ENCODE measurements at regions not wholly inside any gene's neighbourhood (a gene's known extent, or its start where the extent isn't known, plus 50 kb on each side); places are given as distances from the start of the nearest gene placed in this dataset.

GRCh38 chr1:70737125-70737524, 310.5 kb downstream of the PTGER3 start:
- Histone ChIP-seq H2BK20ac (ENCODE audit: low read depth, low read length, poor library complexity, severe bottlenecking) (no peak overlapping the region), H2BK5ac (ENCODE audit: insufficient read length, low read length) (no peak overlapping the region), H3K79me2 (ENCODE audit: insufficient read depth, low read length) (no peaks in the 10 kb centered on the region), H4K20me1 (ENCODE audit: control insufficient read depth, insufficient read depth, insufficient read length) (no peaks in the 10 kb centered on the region), H3K27me3 (ENCODE audit: insufficient read depth, low read length) (no peaks in the 10 kb centered on the region), H3K14ac (ENCODE audit: insufficient read depth, low read length) (no peak overlapping the region), H2AFZ (ENCODE audit: low read length) (no peak overlapping the region), H4K5ac (ENCODE audit: insufficient read length, low read depth, low read length) (no peak overlapping the region), H3K9ac (ENCODE audit: extremely low read depth, insufficient read length, low read length) (no peak overlapping the region), H3K9me3 (ENCODE audit: control insufficient read depth, low read depth, low read length) (no peaks in the 10 kb centered on the region), H3K79me1 (ENCODE audit: insufficient read depth, low read depth, low read length, poor library complexity, severe bottlenecking) (no peaks in the 10 kb centered on the region), H3K56ac (ENCODE audit: insufficient read length, low read depth, low read length) (no peak overlapping the region), H3K23ac (ENCODE audit: insufficient read length, low read depth, low read length) (no peak overlapping the region), H2BK12ac (ENCODE audit: insufficient read length, low read depth, low read length) (no peak overlapping the region), H4K91ac (ENCODE audit: insufficient read length, low read depth, low read length) (no peak overlapping the region), H3K27ac (ENCODE audit: insufficient read length, low read depth, low read length) (no peak overlapping the region), H3K18ac (ENCODE audit: insufficient read length, low read depth, low read length) (no peak overlapping the region), H2BK15ac (ENCODE audit: low read depth, low read length) (no peak overlapping the region), H2AK5ac (ENCODE audit: insufficient read length, low read length) (no peak overlapping the region), H3T11ph (ENCODE audit: low read length) (no peak overlapping the region), H3K4ac (ENCODE audit: low read depth, low read length) (no peak overlapping the region), H3K4me1 (ENCODE audit: insufficient read depth, low read length) (no peaks in the 10 kb centered on the region), H3K23me2 (ENCODE audit: insufficient read length, low read depth, low read length, poor library complexity, severe bottlenecking) (no peaks in the 10 kb centered on the region), H2BK120ac (ENCODE audit: low read depth, low read length, poor library complexity, severe bottlenecking) (no peak overlapping the region), H4K8ac (replicated peaks; ENCODE audit: insufficient read length, low read depth, low read length) (no peak overlapping the region), H3K4me2 (ENCODE audit: insufficient read depth, insufficient read length, low read length) (no peak overlapping the region)
- Mint-ChIP-seq H3K27me3 (ENCODE audit: low read depth) (no peaks in the 10 kb centered on the region), H3K4me3 (no peak overlapping the region), H3K4me1 (peaks cover 2% of the 10 kb centered on the region in 2 experiments; a peak in 1 of 4 replicates), H3K27ac (no peak overlapping the region; a peak in 1 of 7 replicates), H3K9me3 (peaks cover 6% of the 10 kb centered on the region in 2 experiments; a peak in 3 of 5 replicates), H3K36me3 (ENCODE audit: insufficient read depth in 1 of 3, low read depth in 3 of 3) (no peaks in the 10 kb centered on the region; a peak in 1 of 7 replicates)
- no CpG with 5 or more reads among the region's 1 CpG for WGBS (ENCODE audit: extremely low coverage, insufficient read length, low lambda C conversion rate)
- no peak for DNase-seq
- TF ChIP-seq, protein P1, sequence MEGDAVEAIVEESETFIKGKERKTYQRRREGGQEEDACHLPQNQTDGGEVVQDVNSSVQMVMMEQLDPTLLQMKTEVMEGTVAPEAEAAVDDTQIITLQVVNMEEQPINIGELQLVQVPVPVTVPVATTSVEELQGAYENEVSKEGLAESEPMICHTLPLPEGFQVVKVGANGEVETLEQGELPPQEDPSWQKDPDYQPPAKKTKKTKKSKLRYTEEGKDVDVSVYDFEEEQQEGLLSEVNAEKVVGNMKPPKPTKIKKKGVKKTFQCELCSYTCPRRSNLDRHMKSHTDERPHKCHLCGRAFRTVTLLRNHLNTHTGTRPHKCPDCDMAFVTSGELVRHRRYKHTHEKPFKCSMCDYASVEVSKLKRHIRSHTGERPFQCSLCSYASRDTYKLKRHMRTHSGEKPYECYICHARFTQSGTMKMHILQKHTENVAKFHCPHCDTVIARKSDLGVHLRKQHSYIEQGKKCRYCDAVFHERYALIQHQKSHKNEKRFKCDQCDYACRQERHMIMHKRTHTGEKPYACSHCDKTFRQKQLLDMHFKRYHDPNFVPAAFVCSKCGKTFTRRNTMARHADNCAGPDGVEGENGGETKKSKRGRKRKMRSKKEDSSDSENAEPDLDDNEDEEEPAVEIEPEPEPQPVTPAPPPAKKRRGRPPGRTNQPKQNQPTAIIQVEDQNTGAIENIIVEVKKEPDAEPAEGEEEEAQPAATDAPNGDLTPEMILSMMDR (conservative IDR thresholded peaks at IDR 0.05): peak; percentile 31; the same call in 1 of the 3 replicates

Measured in H9 (cell line).